NCI-H2029 (cell line): ENCODE measurements at regions not wholly inside any gene's neighbourhood (a gene's known extent, or its start where the extent isn't known, plus 50 kb on each side); places are given as distances from the start of the nearest gene placed in this dataset.
"Not testable (repeated sequence)": the region's sequence is repeated elsewhere in the genome, so short reads cannot be mapped to it uniquely, and the experiment has no call there.

Source experiments
- DNase-seq: peaks from one replicate; lab custom pipeline; 2025; lab: John Stamatoyannopoulos, UW

DNA sequence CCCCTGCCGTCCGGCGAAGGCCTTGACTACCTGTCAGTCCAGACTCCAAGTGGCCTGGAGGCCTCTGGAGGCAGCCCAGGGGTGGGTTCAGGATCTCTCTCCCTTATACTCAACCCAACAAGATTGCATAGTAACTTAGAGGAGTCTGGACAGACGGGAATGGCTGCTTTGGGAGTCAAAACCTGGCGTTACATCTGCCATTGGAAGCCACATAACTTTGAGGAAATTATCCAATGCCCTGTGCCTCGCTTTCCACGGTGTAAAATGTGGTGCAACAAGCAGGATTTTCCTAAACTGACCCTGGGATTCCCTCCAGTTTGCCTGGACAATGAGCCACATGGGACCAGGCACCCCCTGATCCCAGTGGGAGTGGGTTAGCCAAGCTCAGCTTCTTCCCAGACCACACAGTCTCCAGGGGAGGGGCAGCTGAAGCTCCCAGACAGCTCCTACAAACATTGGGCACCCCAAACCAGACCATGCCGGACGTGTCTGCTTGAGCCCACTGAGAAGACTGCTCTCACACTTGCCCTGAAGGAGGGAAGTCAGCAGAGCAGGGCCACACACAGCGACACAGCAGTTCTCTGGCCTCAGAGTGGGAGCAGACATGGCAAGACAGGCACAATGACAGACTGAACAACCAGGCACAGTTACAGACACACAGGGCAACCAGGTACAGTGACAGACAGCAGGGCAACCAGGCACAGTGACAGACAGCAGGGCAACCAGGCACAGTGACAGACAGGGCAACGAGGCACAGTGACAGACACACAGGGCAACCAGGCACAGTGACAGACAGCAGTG is 65.6 kb upstream of the RAB6C start:
- DNase-seq = no peak

GRCh38 chr2:129914538-129915302 is 64.7 kb upstream of the RAB6C start:
- no peak for DNase-seq

- no peak for DNase-seq
Observed at GRCh38 chr2:129915303-129915840, 64.1 kb upstream of the RAB6C start.

DNA sequence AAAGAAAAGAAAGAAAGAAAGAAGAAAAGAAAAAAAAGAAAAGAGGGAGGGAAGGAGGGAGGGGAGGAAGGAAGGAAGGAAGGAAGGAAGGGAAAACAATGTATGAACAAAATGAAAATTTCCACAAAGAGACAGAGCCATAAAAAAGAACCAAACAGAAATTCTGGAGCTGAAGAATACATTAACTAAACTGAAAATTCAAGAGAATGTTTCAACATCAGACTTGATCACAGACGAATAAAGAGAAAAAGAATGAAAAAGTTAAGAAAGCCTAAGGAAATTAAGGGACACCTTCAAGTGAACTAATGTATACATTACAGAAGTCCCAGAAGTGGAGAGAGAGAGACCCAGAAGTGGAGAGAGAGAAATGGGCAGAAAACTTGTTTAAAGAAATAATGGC is 60.9 kb upstream of the RAB6C start:
- no peak for DNase-seq

- DNase-seq = no peak
Observed at GRCh38 chr2:129922571-129923264, 56.7 kb upstream of the RAB6C start.

DNA sequence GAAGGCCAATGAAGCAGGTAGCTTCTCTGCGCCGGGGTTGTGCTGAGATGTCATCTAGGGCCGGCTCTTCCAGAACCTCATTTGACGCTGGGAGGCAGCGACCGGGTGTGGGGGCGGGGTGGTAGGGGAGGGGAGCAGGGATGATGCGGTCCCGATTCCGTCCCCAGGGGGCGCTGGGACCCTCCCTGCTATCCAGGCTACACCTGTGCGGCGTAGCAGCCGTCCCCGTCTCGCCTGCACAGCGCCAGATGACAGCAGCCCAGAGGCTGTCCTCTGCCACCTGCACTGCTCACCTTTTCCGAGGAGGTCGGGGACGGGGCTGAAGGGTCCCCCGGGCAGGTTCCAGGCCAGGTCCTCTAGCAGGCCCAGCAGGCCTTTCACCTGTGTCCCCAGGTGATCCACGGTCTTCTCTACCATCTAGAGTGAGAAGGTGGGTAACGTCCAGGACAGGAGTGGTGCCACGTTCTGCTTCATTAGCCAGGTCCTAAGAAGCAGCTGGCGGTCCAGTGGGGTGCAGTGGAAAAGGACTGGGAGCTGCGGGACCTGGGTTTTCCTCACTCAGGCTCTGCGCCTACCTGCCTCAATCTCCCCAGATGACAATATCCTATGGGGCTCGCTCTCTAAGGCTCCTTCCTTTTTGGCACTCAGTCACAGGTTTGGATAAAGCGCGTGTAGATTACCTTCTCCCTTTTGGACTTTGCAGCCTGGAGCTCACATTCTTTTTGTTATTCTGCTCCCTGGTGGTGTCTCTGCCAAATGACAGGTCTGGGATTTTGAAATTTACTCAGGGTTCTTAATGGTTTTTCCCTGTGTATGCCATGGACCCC is 56.0 kb upstream of the RAB6C start:
- peak; percentile 17 for DNase-seq

DNA sequence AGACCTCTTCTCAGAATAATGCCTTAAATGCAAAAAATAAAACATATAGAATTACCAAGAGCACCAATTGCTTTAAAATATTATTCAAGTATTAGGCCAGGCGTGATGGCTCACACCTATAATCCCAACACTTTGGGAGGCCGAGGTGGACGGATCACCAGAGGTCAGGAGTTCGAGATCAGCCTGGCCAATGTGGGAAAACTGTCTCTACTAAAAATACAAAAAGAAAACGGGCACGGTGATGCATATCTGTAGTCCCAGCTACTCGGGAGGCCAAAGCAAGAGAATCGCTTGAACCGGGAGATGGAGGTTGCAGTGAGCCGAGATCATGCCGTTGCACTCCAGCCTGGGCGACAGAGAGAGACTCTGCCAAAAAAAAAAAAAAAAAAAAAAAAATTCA is 55.4 kb upstream of the RAB6C start:
- DNase-seq = not testable (repeated sequence)

GRCh38 chr2:129925381-129925780 is 54.1 kb upstream of the RAB6C start:
- no peak for DNase-seq

DNA sequence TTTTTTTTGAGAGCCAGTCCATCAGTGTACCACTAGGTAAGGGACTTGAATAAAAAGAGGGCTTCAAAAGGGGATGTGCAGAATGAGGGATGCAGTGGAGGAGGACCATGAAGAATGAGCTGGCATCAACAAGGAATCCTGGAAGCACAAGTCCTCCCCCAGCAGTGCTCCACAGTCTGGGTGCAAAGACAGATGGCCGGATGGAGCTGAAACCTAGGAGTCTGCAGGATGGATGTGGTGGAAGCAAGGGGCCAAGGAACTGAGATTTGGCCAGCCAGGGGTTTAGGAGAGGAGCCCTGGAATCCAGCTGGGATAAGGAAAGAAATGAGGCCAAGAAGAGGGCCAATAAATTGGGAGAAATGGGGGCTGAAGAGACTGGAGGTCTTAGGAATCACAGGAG is 51.8 kb upstream of the RAB6C start:
- no peak for DNase-seq

DNA sequence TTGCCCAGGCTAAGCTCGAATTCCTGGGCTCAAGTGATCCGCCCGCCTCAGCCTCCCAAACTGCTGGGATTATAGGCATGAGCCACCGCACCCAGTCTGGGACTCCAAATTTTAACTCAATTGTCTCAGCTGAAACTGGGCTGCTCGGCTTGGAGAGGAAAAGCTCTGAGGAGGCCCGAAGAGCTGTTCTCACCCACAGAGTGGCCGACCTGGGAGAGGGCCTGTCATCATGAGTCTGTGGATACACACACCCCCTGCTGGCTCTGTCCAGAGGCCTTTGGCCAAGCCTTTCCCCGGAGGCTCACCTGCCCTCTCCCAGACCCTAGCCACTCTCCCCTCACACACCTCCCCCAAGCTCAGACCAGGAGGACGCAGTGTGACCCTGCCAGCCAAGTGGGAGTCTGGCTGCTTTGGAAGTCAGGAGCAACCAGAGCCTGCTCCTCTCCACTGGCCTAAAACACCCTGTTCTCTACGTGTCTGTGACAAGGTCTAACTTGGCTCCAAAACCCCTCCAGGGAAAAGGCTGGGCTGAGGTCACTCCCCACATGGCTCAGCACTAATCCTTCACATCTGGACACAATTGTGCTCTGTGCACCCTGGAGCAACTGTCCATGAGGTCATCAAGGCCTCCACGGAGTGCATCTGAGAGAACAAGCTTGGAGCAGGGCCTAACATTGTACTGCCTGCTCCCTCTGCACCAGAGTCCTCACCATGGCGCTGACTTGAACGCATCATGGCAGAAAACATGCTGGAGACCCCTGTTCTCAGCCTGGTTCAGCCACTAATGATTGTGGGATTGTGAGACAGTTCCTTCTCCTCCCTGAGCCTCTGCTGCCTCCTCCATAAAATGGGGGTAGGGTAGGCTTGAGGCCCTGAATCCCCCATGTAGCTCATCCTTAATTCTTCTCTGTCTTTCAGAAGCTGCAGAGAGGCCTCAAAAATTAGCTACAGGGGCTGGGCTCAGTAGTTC is 49.9 kb upstream of the RAB6C start:
- DNase-seq = no peak
